Hematopoietic multipotent progenitor cell treated with erythropoietin and hydrocortisone succinate and interleukin-3 and kit ligand, for 17 days (in vitro differentiated cells): ENCODE measurements at regions not wholly inside any gene's neighbourhood (a gene's known extent, or its start where the extent isn't known, plus 50 kb on each side); places are given as distances from the start of the nearest gene placed in this dataset.

Experiments
- DNase-seq: peaks from one replicate; pipeline ENCODE4 v3.0.0-alpha.2; 2015; ENCODE audit warnings: low spot score

- DNase-seq: no peak
Observed at GRCh38 chr2:220117025-220117424, 489.6 kb downstream of the SLC4A3 start.

- DNase-seq: no peak
Observed at GRCh38 chr2:220120041-220120440, 492.6 kb downstream of the SLC4A3 start.

GRCh38 chr2:220123751-220124150 lies 496.3 kb downstream of the SLC4A3 start:
- no peak for DNase-seq

- DNase-seq: no peak
Observed at GRCh38 chr2:220125551-220125950, 498.1 kb downstream of the SLC4A3 start.

- DNase-seq: no peak
Observed at GRCh38 chr2:220127311-220127710, 499.9 kb downstream of the SLC4A3 start.

GRCh38 chr2:220127876-220128275 lies 500.4 kb downstream of the SLC4A3 start:
- no peak for DNase-seq

GRCh38 chr2:220129391-220129790 lies 502.0 kb downstream of the SLC4A3 start:
- no peak for DNase-seq

- DNase-seq: no peak
Observed at GRCh38 chr2:220134756-220135534, 507.5 kb downstream of the SLC4A3 start.

- DNase-seq: no peak
Observed at GRCh38 chr2:220143336-220143735, 515.9 kb downstream of the SLC4A3 start.

GRCh38 chr2:220144411-220144810 lies 517.0 kb downstream of the SLC4A3 start:
- DNase-seq: no peak

GRCh38 chr2:220147161-220148038 lies 520.0 kb downstream of the SLC4A3 start:
- DNase-seq: no peak

GRCh38 chr2:220148471-220149248 lies 521.2 kb downstream of the SLC4A3 start:
- no peak for DNase-seq

GRCh38 chr2:220151341-220151740 lies 523.9 kb downstream of the SLC4A3 start:
- DNase-seq: no peak

GRCh38 chr2:220152281-220152935 lies 525.0 kb downstream of the SLC4A3 start:
- DNase-seq: no peak

GRCh38 chr2:220153118-220153517 lies 525.7 kb downstream of the SLC4A3 start:
- DNase-seq: no peak

- no peak for DNase-seq
Observed at GRCh38 chr2:220154304-220154703, 526.9 kb downstream of the SLC4A3 start.

GRCh38 chr2:220157312-220157711 lies 529.9 kb downstream of the SLC4A3 start:
- no peak for DNase-seq

- no peak for DNase-seq
Observed at GRCh38 chr2:220159738-220160137, 532.3 kb downstream of the SLC4A3 start.

GRCh38 chr2:220162320-220162719 lies 534.9 kb downstream of the SLC4A3 start:
- DNase-seq: no peak

- no peak for DNase-seq
Observed at GRCh38 chr2:220163486-220163885, 536.1 kb downstream of the SLC4A3 start.

- DNase-seq: no peak
Observed at GRCh38 chr2:220165401-220165800, 538.0 kb downstream of the SLC4A3 start.

- DNase-seq: no peak
Observed at GRCh38 chr2:220166616-220167015, 539.2 kb downstream of the SLC4A3 start.
